ENCODE measurements at regions not wholly inside any gene's neighbourhood (a gene's known extent, or its start where the extent isn't known, plus 50 kb on each side); places are given as distances from the start of the nearest gene placed in this dataset.
A peak's percentile ranks its signal among the peaks of the same experiment; 100 is the strongest.

DNA sequence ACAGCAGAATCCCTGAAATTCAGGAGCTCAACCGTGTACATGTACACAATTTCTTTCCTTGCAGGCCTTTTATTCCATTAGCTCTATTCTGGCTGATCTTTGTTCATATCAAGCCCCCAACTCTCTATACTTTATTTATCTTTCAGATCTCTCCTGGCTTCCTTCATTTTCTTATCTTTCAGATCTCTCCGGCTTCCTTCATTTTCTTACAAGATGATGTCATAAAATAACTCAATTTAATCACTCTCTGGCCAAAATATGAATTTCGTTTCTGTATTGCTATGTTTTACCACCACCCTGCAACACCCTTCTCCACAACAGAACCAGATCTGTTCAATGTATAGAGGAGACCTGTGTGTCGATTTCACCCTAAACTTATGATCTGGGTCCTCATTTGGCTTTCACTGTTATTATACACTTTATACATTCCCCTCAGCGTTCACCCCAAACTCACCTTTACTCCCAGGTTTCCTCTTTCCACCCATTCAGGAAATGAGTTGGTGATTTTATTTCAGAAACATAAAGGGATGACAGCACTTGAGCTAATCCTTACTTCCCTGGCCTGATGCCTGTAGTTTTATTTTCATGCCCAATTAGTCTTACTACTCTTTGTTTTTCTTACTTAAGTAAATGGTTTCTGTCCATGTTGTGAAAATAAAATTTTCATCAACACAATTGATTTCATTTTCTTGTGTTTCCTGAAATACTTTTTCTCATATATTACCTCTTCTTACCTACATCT, 195.5 kb downstream of the BCHE start:
- no peaks in the 10 kb centered on the region for H3K36me3 ChIP-seq (replicated peaks in 1 of 2; ENCODE audit: control insufficient read depth in 1 of 2, insufficient read depth in 2 of 2, low read length in 2 of 2)
- no TSS peak for BruUV-seq (replicated peaks)
- no peaks in the 10 kb centered on the region for H3K9me3 ChIP-seq (ENCODE audit: low read length)
- ChIA-PET CTCF (ENCODE audit: low intra/inter-chr PET ratio, low total read pairs) (no interaction called here), POLR2A (no interaction called here)
- no peak overlapping the region for H3K27ac ChIP-seq (ENCODE audit: extremely low read length, insufficient read depth, low read length)
- H4K20me1 ChIP-seq (ENCODE audit: insufficient read depth, low read length) = no peaks in the 10 kb centered on the region
- no peak overlapping the region for H2AFZ ChIP-seq (ENCODE audit: low read length)
- DNase-seq (ENCODE audit: low spot score) = no peak
- TF ChIP-seq ATF7 (IDR thresholded peaks at IDR 0.05) = peak; percentile 88
- no peak for TF ChIP-seq ATF7 (CRISPR knock-in tag; IDR thresholded peaks at IDR 0.05)
- no peak for TF ChIP-seq EHMT2 (IDR thresholded peaks at IDR 0.05; ENCODE audit: borderline replicate concordance, low read depth, low read length)
- TF ChIP-seq SIX4 (CRISPR knock-in tag; IDR thresholded peaks at IDR 0.05) = no peak
- TF ChIP-seq, protein P1, sequence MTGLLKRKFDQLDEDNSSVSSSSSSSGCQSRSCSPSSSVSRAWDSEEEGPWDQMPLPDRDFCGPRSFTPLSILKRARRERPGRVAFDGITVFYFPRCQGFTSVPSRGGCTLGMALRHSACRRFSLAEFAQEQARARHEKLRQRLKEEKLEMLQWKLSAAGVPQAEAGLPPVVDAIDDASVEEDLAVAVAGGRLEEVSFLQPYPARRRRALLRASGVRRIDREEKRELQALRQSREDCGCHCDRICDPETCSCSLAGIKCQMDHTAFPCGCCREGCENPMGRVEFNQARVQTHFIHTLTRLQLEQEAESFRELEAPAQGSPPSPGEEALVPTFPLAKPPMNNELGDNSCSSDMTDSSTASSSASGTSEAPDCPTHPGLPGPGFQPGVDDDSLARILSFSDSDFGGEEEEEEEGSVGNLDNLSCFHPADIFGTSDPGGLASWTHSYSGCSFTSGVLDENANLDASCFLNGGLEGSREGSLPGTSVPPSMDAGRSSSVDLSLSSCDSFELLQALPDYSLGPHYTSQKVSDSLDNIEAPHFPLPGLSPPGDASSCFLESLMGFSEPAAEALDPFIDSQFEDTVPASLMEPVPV (CRISPR knock-in tag; IDR thresholded peaks at IDR 0.05) = no peak
- intact Hi-C loops (cut with micrococcal nuclease; ENCODE audit: unreplicated experiment) = no loop called here
- no peaks in the 10 kb centered on the region for H3K79me2 ChIP-seq (ENCODE audit: insufficient read depth, low read length)
- WGBS (ENCODE audit: low lambda C conversion rate) = 17% methylated on average over 5 of the region's 5 CpGs
- H3K27me3 ChIP-seq (ENCODE audit: control insufficient read depth in 1 of 2, insufficient read depth in 2 of 2, low read length in 2 of 2) = no peaks in the 10 kb centered on the region
- no peak overlapping the region for H3K4me2 ChIP-seq (ENCODE audit: low read depth, low read length)
- no peak for FAIRE-seq
- H3K9ac ChIP-seq (ENCODE audit: insufficient read depth, low read depth, low read length) = no peak overlapping the region
- in situ Hi-C loops (cut with HindIII; ENCODE audit: extremely low pct_ligation_motif_present, low pct_unique_long_range_greater_than_20kb) = no loop called here
- H3K4me3 ChIP-seq (replicated peaks in 1 of 3; ENCODE audit: insufficient read depth in 1 of 3, low read depth in 2 of 3, low read length in 3 of 3) = no peak overlapping the region
- ATAC-seq = no peak
- no peaks in the 10 kb centered on the region for H3K4me1 ChIP-seq (ENCODE audit: insufficient read depth, low read length)

DNA sequence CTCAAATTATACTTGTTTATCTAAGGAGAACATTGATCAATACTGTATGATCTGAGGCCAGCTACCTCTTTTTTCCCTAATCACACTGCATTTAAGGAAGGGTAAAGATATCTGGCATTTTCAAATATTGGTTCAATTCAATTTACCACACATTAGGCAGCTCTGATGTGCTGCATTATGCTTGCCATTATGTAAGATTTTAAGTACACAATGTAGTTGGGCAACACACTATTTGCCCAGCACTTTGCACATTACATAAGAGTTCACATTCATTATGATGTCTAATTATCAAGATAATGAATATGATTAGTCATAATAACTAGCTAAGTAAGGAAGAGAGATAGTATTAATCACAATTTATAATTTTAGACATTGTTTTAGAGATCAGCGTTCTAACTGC, 196.3 kb downstream of the BCHE start:
- ATAC-seq (no peak), FAIRE-seq (no peak), DNase-seq (ENCODE audit: low spot score) (no peak)
- no peaks in the 10 kb centered on the region for H4K20me1 ChIP-seq (ENCODE audit: insufficient read depth, low read length)
- no peaks in the 10 kb centered on the region for H3K9me3 ChIP-seq (ENCODE audit: low read length)
- peaks cover 8% of the 10 kb centered on the region for H3K4me1 ChIP-seq (ENCODE audit: insufficient read depth, low read length)
- H3K27me3 ChIP-seq (ENCODE audit: control insufficient read depth in 1 of 2, insufficient read depth in 2 of 2, low read length in 2 of 2) = no peaks in the 10 kb centered on the region
- no peaks in the 10 kb centered on the region for H3K36me3 ChIP-seq (replicated peaks in 1 of 2; ENCODE audit: control insufficient read depth in 1 of 2, insufficient read depth in 2 of 2, low read length in 2 of 2)
- in situ Hi-C loops (cut with HindIII; ENCODE audit: extremely low pct_ligation_motif_present, low pct_unique_long_range_greater_than_20kb) (no loop called here), intact Hi-C loops (cut with micrococcal nuclease; ENCODE audit: unreplicated experiment) (no loop called here)
- no peak overlapping the region for H3K4me3 ChIP-seq (replicated peaks in 1 of 3; ENCODE audit: insufficient read depth in 1 of 3, low read depth in 2 of 3, low read length in 3 of 3)
- no peak overlapping the region for H2AFZ ChIP-seq (ENCODE audit: low read length)
- CTCF ChIA-PET (ENCODE audit: low intra/inter-chr PET ratio, low total read pairs) = no interaction called here
- no TSS peak for BruUV-seq (replicated peaks)
- H3K4me2 ChIP-seq (ENCODE audit: low read depth, low read length) = no peak overlapping the region
- H3K79me2 ChIP-seq (ENCODE audit: insufficient read depth, low read length) = no peaks in the 10 kb centered on the region
- H3K27ac ChIP-seq (ENCODE audit: extremely low read length, insufficient read depth, low read length) = no peak overlapping the region
- WGBS (ENCODE audit: low lambda C conversion rate) = 76% methylated on average over 1 of the region's 1 CpG
- POLR2A ChIA-PET = no interaction called here
- no peak overlapping the region for H3K9ac ChIP-seq (ENCODE audit: insufficient read depth, low read depth, low read length)
- no peak for TF ChIP-seq SRSF1 (optimal IDR thresholded peaks at IDR 0.05; ENCODE audit: low read depth, low read length)
- TF ChIP-seq, protein P2, sequence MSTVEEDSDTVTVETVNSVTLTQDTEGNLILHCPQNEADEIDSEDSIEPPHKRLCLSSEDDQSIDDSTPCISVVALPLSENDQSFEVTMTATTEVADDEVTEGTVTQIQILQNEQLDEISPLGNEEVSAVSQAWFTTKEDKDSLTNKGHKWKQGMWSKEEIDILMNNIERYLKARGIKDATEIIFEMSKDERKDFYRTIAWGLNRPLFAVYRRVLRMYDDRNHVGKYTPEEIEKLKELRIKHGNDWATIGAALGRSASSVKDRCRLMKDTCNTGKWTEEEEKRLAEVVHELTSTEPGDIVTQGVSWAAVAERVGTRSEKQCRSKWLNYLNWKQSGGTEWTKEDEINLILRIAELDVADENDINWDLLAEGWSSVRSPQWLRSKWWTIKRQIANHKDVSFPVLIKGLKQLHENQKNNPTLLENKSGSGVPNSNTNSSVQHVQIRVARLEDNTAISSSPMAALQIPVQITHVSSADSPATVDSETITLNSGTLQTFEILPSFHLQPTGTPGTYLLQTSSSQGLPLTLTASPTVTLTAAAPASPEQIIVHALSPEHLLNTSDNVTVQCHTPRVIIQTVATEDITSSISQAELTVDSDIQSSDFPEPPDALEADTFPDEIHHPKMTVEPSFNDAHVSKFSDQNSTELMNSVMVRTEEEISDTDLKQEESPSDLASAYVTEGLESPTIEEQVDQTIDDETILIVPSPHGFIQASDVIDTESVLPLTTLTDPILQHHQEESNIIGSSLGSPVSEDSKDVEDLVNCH (CRISPR knock-in tag; IDR thresholded peaks at IDR 0.05) = no peak
- TF ChIP-seq, protein P3, sequence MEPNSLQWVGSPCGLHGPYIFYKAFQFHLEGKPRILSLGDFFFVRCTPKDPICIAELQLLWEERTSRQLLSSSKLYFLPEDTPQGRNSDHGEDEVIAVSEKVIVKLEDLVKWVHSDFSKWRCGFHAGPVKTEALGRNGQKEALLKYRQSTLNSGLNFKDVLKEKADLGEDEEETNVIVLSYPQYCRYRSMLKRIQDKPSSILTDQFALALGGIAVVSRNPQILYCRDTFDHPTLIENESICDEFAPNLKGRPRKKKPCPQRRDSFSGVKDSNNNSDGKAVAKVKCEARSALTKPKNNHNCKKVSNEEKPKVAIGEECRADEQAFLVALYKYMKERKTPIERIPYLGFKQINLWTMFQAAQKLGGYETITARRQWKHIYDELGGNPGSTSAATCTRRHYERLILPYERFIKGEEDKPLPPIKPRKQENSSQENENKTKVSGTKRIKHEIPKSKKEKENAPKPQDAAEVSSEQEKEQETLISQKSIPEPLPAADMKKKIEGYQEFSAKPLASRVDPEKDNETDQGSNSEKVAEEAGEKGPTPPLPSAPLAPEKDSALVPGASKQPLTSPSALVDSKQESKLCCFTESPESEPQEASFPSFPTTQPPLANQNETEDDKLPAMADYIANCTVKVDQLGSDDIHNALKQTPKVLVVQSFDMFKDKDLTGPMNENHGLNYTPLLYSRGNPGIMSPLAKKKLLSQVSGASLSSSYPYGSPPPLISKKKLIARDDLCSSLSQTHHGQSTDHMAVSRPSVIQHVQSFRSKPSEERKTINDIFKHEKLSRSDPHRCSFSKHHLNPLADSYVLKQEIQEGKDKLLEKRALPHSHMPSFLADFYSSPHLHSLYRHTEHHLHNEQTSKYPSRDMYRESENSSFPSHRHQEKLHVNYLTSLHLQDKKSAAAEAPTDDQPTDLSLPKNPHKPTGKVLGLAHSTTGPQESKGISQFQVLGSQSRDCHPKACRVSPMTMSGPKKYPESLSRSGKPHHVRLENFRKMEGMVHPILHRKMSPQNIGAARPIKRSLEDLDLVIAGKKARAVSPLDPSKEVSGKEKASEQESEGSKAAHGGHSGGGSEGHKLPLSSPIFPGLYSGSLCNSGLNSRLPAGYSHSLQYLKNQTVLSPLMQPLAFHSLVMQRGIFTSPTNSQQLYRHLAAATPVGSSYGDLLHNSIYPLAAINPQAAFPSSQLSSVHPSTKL (CRISPR knock-in tag; IDR thresholded peaks at IDR 0.05) = 0 out of 2 replicates have a peak, but pooled peaks have one; percentile 16
- TF ChIP-seq RXRB (CRISPR knock-in tag; IDR thresholded peaks at IDR 0.05; ENCODE audit: borderline replicate concordance) = no peak
